22Rv1 (cell line): ENCODE measurements at regions not wholly inside any gene's neighbourhood (a gene's known extent, or its start where the extent isn't known, plus 50 kb on each side); places are given as distances from the start of the nearest gene placed in this dataset.

ENCODE experiments used
- ZFX ChIP-seq: fragments of 450-650 bp; IDR thresholded peaks from 2 replicates; pipeline ENCODE4 v1.6.1; 2017; ENCODE audit warnings: antibody characterized with exemption, borderline replicate concordance
- TF ChIP-seq, protein P1 (sequence below): fragments of 450-650 bp; IDR thresholded peaks from 2 replicates; pipeline ENCODE4 v1.5.1; 2017; ENCODE audit warnings: mild to moderate bottlenecking

DNA sequence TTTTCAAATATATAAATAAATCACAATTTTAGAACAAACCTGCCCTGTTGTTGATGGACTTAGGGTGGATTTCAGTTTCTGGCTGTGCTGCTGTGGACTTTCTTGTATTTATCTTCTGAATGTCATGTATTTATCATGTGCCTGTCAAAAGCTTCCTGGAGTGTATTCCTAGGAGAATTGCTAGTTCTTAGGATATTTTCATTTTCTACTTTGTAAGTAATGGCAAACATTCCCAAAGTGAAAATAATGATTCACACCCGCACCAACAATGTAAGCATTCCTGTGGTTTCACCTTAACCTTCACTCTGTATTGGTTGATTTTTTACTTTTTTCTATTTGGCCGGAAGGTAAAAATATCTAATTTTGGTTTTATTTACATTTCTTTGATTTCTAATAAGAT, 387.8 kb downstream of the SMOC2 start:
- TF ChIP-seq, protein P1, sequence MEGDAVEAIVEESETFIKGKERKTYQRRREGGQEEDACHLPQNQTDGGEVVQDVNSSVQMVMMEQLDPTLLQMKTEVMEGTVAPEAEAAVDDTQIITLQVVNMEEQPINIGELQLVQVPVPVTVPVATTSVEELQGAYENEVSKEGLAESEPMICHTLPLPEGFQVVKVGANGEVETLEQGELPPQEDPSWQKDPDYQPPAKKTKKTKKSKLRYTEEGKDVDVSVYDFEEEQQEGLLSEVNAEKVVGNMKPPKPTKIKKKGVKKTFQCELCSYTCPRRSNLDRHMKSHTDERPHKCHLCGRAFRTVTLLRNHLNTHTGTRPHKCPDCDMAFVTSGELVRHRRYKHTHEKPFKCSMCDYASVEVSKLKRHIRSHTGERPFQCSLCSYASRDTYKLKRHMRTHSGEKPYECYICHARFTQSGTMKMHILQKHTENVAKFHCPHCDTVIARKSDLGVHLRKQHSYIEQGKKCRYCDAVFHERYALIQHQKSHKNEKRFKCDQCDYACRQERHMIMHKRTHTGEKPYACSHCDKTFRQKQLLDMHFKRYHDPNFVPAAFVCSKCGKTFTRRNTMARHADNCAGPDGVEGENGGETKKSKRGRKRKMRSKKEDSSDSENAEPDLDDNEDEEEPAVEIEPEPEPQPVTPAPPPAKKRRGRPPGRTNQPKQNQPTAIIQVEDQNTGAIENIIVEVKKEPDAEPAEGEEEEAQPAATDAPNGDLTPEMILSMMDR: no peak
- TF ChIP-seq ZFX: no peak
